Ishikawa (cell line): ENCODE measurements at regions not wholly inside any gene's neighbourhood (a gene's known extent, or its start where the extent isn't known, plus 50 kb on each side); places are given as distances from the start of the nearest gene placed in this dataset.

Experiments used
- CEBPB ChIP-seq: IDR thresholded peaks from 2 replicates; pipeline ENCODE4 v1.6.1; 2012
- CREB1 ChIP-seq: IDR thresholded peaks from 2 replicates; pipeline ENCODE4 v1.6.1; 2012; ENCODE audit warnings: low read depth
- EP300 ChIP-seq: IDR thresholded peaks from 2 replicates; pipeline ENCODE4 v1.6.1; 2012; ENCODE audit warnings: borderline replicate concordance
- FOXM1 ChIP-seq: IDR thresholded peaks from 2 replicates; pipeline ENCODE4 v1.6.1; 2012; ENCODE audit warnings: low read depth, borderline replicate concordance
- RAD21 ChIP-seq: IDR thresholded peaks from 2 replicates; pipeline ENCODE4 v1.6.1; 2012; ENCODE audit warnings: low read depth
- REST ChIP-seq: IDR thresholded peaks from 2 replicates; pipeline ENCODE4 v1.6.1; 2012; ENCODE audit warnings: low read depth, mild to moderate bottlenecking
- TCF12 ChIP-seq: IDR thresholded peaks from 2 replicates; pipeline ENCODE4 v1.6.1; 2012; ENCODE audit warnings: low read depth
- ZBTB7A ChIP-seq: IDR thresholded peaks from 2 replicates; pipeline ENCODE4 v1.6.1; 2012; ENCODE audit warnings: low read depth

- no peak for TF ChIP-seq REST
- no peak for TF ChIP-seq CEBPB
- TF ChIP-seq EP300, result no peak
- no peak for TF ChIP-seq FOXM1
- TF ChIP-seq RAD21, result no peak
- TF ChIP-seq TCF12, result no peak
- no peak for TF ChIP-seq CREB1
- no peak for TF ChIP-seq ZBTB7A
Measured at GRCh38 chr9:78422309-78422708, 125.4 kb downstream of the PSAT1 start.
